ENCODE measurements at regions not wholly inside any gene's neighbourhood (a gene's known extent, or its start where the extent isn't known, plus 50 kb on each side); places are given as distances from the start of the nearest gene placed in this dataset.

DNA sequence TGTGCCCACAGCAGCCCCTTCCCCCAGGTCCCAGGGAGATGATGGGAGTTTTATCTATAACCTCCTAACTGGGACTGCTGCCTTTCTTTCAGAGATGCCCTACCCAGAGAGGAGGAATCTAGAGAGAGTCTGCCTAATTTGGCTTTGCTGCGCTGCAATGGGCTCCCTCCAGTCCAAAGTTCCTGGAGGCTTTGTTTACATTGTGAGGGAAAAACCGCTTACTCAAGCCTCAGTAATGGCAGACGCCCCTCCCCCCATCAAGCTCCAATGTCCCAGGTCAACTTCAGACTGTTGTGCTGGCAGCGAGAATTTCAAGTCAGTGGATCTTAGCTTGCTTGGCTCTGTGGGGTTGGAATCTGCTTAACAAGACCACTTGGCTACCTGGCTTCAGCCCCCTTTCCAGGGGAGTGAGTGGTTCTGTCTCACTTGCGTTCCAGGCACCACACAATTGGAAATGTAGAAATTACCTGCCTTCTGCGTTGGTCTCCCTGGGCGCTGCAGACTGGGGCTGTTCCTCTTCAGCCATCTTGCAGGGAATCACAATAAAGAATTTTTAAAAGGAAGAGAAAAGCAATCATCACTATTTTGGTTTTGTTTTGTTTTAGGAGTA, 262.5 kb downstream of the FOXG1 start:
- Histone ChIP-seq H3K9me3 (peaks cover 0 to 5% (median 0%) of the 10 kb centered on the region in 4 donors), H3K27ac (no peak overlapping the region), H3K27me3 (no peaks in the 10 kb centered on the region), H3K36me3 (no peaks in the 10 kb centered on the region), H3K4me3 (no peak overlapping the region), H3K4me1 (no peaks in the 10 kb centered on the region)
- WGBS, 2 donors, result 45 to 55% methylated on average over 7 of the region's 7 CpGs
- no peak for DNase-seq
- TF ChIP-seq EP300 (IDR thresholded peaks at IDR 0.05) (no peak), CTCF (IDR thresholded peaks at IDR 0.05) (no peak), POLR2AphosphoS5 (IDR thresholded peaks at IDR 0.05) (no peak), POLR2A (IDR thresholded peaks at IDR 0.05) (no peak)
- intact Hi-C loops (cut with DNase I), result no loop called here

GRCh38 chr14:29030121-29030520, 263.5 kb downstream of the FOXG1 start:
- Histone ChIP-seq H3K4me3 (no peak overlapping the region), H3K27ac (no peak overlapping the region), H3K36me3 (no peaks in the 10 kb centered on the region), H3K9me3 (peaks cover 0 to 5% (median 0%) of the 10 kb centered on the region in 4 donors), H3K27me3 (no peaks in the 10 kb centered on the region), H3K4me1 (no peaks in the 10 kb centered on the region)
- intact Hi-C loops (cut with DNase I), result no loop called here
- TF ChIP-seq CTCF (IDR thresholded peaks at IDR 0.05) (no peak), POLR2AphosphoS5 (IDR thresholded peaks at IDR 0.05) (no peak), EP300 (IDR thresholded peaks at IDR 0.05) (no peak), POLR2A (IDR thresholded peaks at IDR 0.05) (no peak)
- WGBS, 2 donors, result 56 to 68% methylated on average over 2 of the region's 2 CpGs
- DNase-seq, result no peak

DNA sequence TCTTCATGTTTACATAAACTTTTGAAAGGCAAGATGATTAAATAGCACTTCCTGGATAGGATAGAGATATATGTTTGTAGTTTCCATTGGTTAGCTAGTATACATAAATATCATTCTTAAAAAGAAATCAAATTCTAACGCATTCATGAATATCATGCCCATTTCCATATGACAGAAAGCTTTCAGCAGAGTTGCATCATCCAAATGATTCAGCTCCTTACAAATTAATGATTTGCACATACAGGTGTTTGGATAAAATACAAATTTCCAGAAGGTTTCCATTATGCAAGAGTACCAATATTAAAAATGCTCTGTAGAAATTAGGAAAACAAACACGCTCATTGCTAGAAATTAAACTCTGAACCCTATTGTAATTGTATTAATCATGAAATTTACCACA, 264.4 kb downstream of the FOXG1 start:
- peaks cover 0 to 5% (median 0%) of the 10 kb centered on the region in 4 donors for H3K9me3 ChIP-seq
- H3K4me1 ChIP-seq, result no peaks in the 10 kb centered on the region
- H3K27me3 ChIP-seq, result no peaks in the 10 kb centered on the region
- DNase-seq, result no peak
- no peak overlapping the region for H3K27ac ChIP-seq
- intact Hi-C loops (cut with DNase I), result no loop called here
- H3K4me3 ChIP-seq, result no peak overlapping the region
- no peaks in the 10 kb centered on the region for H3K36me3 ChIP-seq
- 71 to 87% methylated on average over 2 of the region's 2 CpGs for WGBS, 2 donors
- TF ChIP-seq POLR2AphosphoS5 (IDR thresholded peaks at IDR 0.05) (no peak), CTCF (IDR thresholded peaks at IDR 0.05) (no peak), EP300 (IDR thresholded peaks at IDR 0.05) (no peak), POLR2A (IDR thresholded peaks at IDR 0.05) (no peak)

DNA sequence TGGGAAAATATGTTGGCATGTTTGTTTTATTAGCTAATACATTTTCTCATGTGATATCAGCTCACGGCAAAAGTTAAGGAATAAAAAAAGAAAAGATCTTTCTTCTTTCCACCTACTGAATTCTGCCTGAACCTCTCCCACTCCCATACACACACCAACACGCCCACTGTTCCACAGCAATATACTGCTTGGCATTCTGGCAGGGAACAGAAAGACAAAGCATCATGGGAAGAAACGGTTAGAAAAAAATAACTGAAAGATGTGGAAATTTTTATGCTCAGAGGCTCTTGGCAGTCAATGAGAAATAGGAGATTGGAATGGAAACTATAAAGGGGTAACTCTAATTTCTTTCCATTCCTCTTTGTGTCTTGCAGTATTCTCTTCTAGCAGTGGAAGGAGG, 268.5 kb downstream of the FOXG1 start:
- intact Hi-C loops (cut with DNase I), result no loop called here
- 72 to 78% methylated on average over 3 of the region's 3 CpGs for WGBS, 2 donors
- no peaks in the 10 kb centered on the region for H3K4me1 ChIP-seq

More for the DNA sequence above, 268.5 kb downstream of the FOXG1 start:
- H3K36me3 ChIP-seq, result no peaks in the 10 kb centered on the region
- H3K27ac ChIP-seq, result no peak overlapping the region
- DNase-seq, result no peak
- TF ChIP-seq POLR2AphosphoS5 (IDR thresholded peaks at IDR 0.05) (no peak), EP300 (IDR thresholded peaks at IDR 0.05) (no peak), CTCF (IDR thresholded peaks at IDR 0.05) (no peak), POLR2A (IDR thresholded peaks at IDR 0.05) (no peak)
- no peak overlapping the region for H3K4me3 ChIP-seq
- no peaks in the 10 kb centered on the region for H3K9me3 ChIP-seq
- H3K27me3 ChIP-seq, result no peaks in the 10 kb centered on the region
